ENCODE measurements at regions not wholly inside any gene's neighbourhood (a gene's known extent, or its start where the extent isn't known, plus 50 kb on each side); places are given as distances from the start of the nearest gene placed in this dataset.

- TF ChIP-seq, protein P1, sequence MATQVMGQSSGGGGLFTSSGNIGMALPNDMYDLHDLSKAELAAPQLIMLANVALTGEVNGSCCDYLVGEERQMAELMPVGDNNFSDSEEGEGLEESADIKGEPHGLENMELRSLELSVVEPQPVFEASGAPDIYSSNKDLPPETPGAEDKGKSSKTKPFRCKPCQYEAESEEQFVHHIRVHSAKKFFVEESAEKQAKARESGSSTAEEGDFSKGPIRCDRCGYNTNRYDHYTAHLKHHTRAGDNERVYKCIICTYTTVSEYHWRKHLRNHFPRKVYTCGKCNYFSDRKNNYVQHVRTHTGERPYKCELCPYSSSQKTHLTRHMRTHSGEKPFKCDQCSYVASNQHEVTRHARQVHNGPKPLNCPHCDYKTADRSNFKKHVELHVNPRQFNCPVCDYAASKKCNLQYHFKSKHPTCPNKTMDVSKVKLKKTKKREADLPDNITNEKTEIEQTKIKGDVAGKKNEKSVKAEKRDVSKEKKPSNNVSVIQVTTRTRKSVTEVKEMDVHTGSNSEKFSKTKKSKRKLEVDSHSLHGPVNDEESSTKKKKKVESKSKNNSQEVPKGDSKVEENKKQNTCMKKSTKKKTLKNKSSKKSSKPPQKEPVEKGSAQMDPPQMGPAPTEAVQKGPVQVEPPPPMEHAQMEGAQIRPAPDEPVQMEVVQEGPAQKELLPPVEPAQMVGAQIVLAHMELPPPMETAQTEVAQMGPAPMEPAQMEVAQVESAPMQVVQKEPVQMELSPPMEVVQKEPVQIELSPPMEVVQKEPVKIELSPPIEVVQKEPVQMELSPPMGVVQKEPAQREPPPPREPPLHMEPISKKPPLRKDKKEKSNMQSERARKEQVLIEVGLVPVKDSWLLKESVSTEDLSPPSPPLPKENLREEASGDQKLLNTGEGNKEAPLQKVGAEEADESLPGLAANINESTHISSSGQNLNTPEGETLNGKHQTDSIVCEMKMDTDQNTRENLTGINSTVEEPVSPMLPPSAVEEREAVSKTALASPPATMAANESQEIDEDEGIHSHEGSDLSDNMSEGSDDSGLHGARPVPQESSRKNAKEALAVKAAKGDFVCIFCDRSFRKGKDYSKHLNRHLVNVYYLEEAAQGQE (IDR thresholded peaks at IDR 0.05; ENCODE audit: insufficient read depth in 1 of 2, low read depth in 2 of 2, low read length in 2 of 2): no peak
- TF ChIP-seq TAF1 (IDR thresholded peaks at IDR 0.05; ENCODE audit: borderline replicate concordance, insufficient read depth, low read length): no peak
Observed at GRCh38 chr18:37628470-37629220, 63.0 kb upstream of the CELF4 start.

DNA sequence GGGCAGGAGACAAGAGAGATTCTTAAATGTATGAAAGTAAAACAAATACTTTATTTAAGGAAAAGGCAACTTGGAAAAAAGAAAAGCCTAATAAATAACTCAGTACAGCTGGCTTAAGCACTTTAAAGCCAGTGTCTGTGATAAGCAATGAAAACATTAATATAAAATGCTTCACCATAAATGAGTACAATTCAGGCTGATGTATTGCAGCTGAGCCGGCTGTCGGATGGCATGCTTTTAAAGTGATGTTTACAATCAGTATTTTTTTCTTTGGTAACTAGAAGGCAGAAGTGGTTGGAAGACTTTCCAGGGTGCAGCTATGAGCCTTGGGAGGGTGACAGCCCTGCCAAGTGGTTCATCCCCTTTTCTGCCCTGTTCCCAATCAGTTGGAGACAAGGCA lies 58.7 kb upstream of the CELF4 start:
- no peak for TF ChIP-seq FOXP2 (optimal IDR thresholded peaks at IDR 0.05; ENCODE audit: borderline replicate concordance, extremely low read depth, extremely low read length, insufficient read depth)
- TF ChIP-seq, protein P1 (IDR thresholded peaks at IDR 0.05; ENCODE audit: insufficient read depth in 1 of 2, low read depth in 2 of 2, low read length in 2 of 2): no peak
- TF ChIP-seq POLR2AphosphoS5 (IDR thresholded peaks at IDR 0.05; ENCODE audit: low read depth, low read length): no peak
- TF ChIP-seq SIN3A (IDR thresholded peaks at IDR 0.05; ENCODE audit: borderline replicate concordance, insufficient read depth, low read length): no peak
- no peak for TF ChIP-seq TAF1 (IDR thresholded peaks at IDR 0.05; ENCODE audit: borderline replicate concordance, insufficient read depth, low read length)

- TF ChIP-seq TAF1 (IDR thresholded peaks at IDR 0.05; ENCODE audit: borderline replicate concordance, insufficient read depth, low read length) (no peak), FOXP2 (optimal IDR thresholded peaks at IDR 0.05; ENCODE audit: borderline replicate concordance, extremely low read depth, extremely low read length, insufficient read depth) (no peak), POLR2AphosphoS5 (IDR thresholded peaks at IDR 0.05; ENCODE audit: low read depth, low read length) (no peak), SIN3A (IDR thresholded peaks at IDR 0.05; ENCODE audit: borderline replicate concordance, insufficient read depth, low read length) (no peak)
- TF ChIP-seq, protein P1 (IDR thresholded peaks at IDR 0.05; ENCODE audit: insufficient read depth in 1 of 2, low read depth in 2 of 2, low read length in 2 of 2): no peak
Observed at GRCh38 chr18:37619964-37620363, 54.4 kb upstream of the CELF4 start.

DNA sequence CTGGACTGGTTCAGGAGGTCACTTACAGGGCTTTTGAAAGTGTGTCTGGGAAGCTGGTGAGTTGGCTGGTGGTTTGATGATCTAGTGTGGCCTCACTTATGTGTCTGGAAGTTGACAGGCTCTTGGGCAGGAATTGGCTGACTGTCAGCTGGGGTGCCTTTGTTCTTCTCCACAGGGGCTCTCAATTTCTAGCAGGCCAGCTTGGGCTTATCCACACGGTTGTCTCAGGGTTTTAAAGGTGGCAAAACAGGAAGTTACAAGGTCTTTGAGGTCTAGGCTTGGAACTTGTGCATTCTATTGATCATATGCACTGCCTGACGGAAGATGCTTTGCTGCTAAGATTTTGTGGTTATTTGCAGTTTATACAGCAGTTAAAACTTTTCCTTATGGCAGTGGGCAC lies 52.0 kb upstream of the CELF4 start:
- TF ChIP-seq POLR2AphosphoS5 (IDR thresholded peaks at IDR 0.05; ENCODE audit: low read depth, low read length) (no peak), SIN3A (IDR thresholded peaks at IDR 0.05; ENCODE audit: borderline replicate concordance, insufficient read depth, low read length) (no peak), FOXP2 (optimal IDR thresholded peaks at IDR 0.05; ENCODE audit: borderline replicate concordance, extremely low read depth, extremely low read length, insufficient read depth) (no peak), TAF1 (IDR thresholded peaks at IDR 0.05; ENCODE audit: borderline replicate concordance, insufficient read depth, low read length) (no peak)
- TF ChIP-seq, protein P1 (IDR thresholded peaks at IDR 0.05; ENCODE audit: insufficient read depth in 1 of 2, low read depth in 2 of 2, low read length in 2 of 2): no peak

Data from PFSK-1 (cell line).